GM19328 (cell line): ENCODE measurements at regions not wholly inside any gene's neighbourhood (a gene's known extent, or its start where the extent isn't known, plus 50 kb on each side); places are given as distances from the start of the nearest gene placed in this dataset.
"Not testable (repeated sequence)": the region's sequence is repeated elsewhere in the genome, so short reads cannot be mapped to it uniquely, and the experiment has no call there.

ENCODE experiments used
- ATAC-seq: cut with Tn5 transposase; IDR thresholded peaks from one replicate; pipeline ENCODE4 v1.9.1; 2021; ENCODE audit warnings: mild to moderate bottlenecking, moderate library complexity; ENCODE audit not compliant: unreplicated experiment

DNA sequence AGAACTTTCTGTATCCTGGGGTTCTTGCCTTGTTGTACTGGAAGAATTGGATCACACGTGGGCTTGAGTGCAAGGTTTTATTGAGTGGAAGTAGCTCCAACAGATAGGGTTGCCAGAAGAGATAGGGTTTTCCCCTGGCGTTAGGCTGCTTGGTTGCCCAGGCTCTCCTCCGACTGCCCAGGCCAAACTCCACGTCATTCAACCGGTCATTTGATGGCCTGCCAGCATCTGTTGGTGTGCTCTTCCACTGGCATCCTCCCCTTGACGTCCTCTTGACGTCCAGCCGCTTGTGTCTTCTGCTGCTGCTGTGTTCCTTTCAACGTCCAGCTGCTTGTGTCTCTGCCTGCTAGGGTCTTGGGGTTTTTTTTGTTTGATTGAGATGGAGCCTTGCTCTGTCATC, 111.2 kb upstream of the XIST start:
- ATAC-seq = no peak

DNA sequence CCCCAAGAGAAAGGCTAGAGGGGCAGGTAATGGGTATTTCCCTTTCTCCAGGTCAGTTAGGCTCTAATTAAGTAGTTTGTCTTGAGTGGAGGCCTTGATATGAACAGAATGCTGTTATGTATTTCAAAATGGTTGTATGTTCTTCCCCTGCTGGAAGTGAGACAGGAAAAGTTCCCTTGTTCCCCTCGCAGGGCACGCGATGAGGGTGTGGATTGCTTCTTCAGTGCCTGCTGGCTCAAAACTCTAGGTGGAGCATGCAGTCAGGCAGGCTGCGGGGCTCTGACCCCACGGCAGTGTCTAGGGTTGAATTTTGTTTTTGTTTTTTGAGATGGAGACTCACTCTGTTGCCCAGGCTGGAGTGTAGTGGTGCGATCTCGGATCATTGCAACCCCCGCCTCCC, 110.4 kb upstream of the XIST start:
- no peak for ATAC-seq

DNA sequence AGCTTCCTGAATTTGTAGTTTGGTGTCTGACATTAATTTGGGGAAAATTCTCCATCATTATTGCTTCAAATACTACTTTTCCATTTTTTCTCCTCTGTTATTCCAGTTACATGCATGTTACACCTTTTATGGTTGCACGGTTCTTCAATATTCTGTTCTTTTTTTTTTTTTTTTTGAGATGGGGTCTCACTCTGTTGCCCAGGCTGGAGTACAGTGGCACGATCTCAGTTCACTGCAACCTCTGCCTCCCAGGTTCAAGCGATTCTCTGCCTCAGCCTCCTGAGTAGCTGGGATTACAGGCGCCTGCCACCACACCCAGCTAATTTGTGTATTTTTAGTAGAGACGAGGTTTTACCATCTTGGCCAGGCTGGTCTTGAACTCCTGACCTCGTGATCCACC, 109.4 kb upstream of the XIST start:
- not testable (repeated sequence) for ATAC-seq

DNA sequence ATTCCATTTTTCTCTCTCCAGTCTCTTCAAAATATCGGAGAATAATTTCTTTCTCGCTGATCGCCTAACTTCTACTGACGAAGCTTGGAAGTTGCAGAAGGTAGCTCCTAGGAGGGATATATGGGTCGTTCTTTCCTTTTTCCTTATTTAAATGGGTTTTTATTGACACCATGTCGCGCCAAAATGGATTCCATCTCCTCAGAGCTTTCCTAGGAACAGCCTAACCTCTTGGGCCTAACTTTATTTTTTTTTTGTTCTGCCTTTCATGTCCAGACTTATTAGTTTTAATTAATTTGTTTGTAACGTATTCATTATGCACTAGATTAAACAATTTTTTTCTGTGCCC, 92.0 kb upstream of the XIST start:
- ATAC-seq = no peak

DNA sequence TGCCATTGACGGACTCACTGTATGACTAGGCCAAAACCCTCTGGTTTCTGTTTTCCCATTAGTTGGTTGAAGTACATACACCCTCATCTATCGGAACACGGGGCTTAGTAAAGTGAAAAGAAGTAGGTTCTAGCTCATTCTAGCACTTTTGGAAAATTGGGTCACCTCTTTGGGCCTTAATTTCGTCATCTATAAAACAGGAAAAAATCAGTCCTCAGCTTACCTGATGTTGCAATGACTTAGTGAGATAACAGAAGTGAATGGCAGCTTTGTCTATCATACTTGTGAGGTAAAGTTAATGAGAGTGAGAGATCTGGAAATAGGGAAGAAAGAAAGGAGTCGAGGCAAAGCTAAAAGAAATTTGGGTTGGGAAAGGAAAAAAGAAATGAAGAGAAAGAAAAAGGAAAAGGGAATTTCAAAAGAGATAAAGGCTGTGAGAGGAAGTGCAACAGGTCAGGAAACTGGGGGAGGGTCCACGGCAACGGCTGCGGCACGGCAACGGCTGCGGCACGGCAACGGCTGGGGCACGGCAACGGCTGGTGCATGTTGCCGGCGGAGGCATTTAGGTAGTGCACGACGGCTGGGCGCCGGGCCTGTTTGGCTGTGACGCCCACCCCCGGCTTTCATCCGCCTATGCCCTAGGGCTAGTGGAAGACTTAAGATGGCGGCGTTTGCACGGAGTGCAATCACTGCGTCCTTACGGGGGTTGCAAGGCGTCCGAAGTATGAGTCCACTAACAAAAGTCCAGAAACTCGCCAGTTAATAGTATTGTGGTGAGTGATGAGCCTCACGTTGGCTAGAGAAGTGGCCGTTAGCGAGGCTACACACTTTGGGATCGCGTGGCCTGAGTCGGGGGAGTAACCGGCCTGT, 91.4 kb upstream of the XIST start:
- peak; percentile 99 for ATAC-seq

DNA sequence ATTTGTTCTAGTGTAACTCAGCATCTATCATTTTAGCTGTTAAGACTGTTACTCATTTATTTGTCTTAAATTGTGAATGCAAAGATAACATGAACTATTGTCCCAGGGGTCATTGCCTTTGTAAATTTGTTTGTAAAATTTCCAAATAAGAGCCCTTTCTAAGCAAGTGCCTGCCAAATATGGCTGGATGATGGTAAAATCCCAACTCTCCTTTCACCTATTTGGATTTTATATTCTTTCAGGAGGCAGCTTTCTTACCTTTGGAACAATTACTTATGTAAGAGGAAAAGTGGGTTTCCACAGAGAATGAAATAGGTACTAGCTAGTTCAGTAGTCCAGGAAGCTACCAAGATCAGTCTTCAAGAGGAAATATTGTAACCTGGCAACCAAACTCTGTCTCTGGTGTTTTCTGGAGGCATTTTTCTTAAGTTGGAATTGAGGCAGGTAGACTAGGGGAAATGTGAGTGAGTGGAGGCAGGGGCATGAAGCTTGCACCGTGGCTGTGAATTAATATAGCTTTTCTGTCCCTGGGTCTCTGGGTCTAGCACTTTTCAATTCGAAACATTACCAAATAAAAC, 88.5 kb upstream of the XIST start:
- no peak for ATAC-seq

DNA sequence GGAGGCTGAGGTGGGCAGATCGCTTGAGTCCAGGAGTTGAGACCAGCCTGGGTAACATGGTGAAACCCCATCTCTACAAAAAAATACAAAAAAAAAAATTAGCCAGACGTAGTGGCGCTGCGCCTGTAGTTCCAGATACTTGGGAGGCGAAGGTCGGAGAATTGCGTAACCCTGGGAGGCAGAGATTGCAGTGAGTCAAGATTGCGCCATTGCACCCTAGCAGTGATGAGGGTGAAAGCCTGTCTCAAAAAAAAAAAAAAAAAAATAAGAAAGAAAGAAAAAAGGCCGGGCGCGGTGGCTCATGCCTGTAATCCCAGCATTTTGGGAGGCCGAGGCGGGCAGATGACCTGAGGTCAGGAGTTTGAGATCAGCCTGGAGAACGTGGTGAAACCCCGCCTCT, 85.3 kb upstream of the XIST start:
- not testable (repeated sequence) for ATAC-seq

DNA sequence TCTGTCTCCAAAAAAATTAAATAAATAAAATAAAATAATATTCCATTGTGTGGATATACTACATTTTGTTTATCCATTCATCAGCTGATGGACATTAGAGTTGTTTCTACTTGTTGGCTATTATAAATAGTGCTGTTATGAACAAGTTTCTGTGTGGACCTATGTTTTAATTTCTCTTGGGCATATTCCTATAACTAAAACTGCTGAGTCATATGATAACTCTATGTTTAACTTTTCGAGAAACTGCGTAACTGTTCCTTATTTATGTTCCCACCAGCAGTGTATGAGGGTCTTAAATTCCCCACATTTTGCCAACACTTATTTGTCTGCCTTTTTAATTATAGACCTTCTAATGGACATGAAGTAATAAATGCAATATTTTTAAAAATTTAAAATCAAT, 80.0 kb upstream of the XIST start:
- no peak for ATAC-seq

DNA sequence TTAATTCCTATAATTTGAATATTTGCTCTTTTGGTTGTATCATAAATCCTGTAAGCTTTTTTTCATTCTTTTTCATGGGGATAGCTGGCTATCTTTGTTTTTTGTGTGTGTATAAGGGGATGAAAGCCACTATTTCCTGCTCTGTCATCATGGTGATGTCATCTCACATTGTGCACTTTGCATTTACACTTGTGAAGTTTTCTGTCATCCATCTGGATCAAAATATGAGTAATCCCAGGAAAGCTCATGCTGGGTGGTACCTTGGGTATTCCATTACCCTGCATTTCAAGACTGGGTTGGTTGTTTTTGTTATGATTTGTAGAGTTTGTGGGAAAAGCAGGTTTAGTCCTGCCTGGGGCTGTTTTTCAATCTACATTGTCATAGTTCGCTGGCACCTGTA, 77.8 kb upstream of the XIST start:
- no peak for ATAC-seq

DNA sequence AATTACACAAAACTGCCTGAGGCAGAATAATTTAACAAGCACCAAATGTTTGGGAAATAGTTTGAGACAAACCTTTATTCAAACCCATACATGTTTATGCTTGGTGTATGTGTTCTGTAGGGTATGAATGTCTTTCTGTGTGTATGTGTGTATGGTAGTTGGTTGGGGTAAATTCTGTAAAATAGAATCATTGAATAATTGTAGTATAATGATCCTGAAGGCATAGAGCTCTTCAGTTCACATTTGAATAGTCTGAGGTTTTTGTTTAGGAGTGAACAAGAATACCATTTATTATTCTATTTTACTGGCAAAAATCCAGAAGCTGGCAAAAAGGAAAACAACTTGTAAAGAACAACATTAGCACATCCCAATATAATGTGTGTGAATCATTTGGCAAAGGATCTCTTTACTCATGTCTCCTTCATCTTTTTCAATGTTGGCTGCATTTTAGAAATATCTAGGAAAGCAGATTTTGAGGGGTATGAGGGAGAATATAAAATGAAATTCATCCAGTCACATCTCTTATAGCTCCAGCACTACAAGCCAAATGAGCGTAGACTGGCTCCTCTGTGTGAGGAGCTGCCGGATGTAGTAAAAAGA, 70.4 kb upstream of the XIST start:
- no peak for ATAC-seq

DNA sequence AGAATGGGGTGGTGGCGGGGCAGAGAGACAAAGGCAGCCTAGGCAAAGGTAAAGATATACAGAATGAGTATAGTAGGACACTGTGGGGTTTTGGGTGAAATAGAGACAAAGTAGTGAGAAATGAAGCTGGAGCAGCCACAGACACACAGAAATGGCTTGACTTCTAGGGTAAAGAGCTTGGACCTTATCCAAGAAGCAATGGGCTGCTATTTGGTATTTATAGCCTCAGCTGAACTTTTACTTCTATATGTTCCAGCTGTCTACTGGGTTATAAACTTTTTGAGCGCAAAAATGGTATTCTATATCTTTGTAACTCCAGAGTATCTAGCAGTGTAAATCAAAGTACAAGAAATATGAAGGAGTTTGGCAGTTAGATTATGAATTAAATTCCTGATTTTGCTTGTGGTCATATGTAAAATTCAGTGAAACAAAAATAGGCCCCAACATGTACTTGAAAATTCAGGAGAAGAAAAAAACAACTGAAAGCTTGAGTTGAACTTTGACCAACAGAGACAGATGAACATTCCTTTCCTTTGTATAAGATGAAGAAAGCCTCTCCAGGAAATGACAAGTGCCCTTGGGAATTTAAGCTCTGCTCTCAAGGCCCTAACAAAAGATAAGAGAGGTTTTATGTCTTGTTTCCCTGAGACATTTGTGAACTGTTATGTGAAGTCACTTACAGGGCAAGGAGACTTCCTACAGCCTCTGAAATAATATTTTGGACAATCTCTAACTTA, 64.6 kb upstream of the XIST start:
- no peak for ATAC-seq

DNA sequence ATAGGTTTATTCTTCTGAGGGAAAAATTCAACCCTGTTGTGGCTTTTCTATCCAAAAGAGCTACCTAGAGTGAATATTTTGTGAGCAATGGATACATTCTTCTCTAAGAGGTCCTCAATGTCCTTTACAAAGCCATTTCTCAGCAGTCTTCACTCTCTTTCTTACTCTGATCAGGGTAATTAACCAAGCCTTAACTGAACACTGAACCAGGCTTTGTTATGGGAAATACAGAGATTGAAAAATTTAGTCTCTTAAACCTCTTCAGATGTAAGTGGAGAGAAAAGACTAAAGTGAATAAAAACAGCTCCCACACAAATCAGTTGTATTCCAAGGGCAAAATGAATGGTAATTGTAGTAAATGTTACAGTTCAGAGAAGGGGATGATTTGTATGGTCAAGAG, 64.0 kb upstream of the XIST start:
- ATAC-seq = no peak

DNA sequence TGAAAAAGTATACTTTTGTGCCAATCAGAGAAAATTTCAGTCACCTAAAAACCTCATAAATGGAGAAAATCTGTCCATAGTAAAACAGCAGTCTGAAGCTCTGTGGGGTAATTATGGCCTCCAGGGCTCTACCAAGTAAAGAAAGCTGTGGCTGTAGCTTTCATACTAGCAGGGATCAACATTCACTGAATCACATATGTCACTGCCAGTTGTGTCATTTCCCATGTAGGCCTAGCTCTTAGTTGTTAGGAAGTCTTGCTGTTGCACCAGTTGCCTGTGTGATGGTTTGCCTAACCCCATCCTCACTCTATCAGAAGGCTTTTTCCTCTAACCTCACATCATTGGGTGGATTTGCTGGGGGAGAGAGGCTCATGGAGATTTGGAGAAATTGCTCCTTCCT, 62.3 kb upstream of the XIST start:
- ATAC-seq = not testable (repeated sequence)

DNA sequence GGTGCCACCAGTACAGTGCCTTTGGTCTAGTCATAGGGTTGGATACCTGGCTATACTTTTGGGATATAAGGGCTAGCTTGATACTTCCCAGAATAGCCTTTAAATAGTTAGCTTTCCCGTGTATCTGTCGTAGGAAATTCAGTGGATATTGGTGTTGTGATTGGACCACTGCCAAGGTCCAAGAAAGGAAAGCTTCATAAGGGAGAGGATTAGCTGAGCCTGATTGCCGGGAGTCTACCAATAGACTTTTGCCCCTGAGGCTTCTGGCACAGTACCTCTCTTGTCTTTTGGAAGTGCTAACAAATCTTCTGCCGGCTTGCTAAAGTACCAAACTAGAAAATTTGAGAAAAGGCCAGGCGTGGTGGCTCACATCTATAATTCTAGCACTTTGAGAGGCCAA, 61.1 kb upstream of the XIST start:
- ATAC-seq = no peak

DNA sequence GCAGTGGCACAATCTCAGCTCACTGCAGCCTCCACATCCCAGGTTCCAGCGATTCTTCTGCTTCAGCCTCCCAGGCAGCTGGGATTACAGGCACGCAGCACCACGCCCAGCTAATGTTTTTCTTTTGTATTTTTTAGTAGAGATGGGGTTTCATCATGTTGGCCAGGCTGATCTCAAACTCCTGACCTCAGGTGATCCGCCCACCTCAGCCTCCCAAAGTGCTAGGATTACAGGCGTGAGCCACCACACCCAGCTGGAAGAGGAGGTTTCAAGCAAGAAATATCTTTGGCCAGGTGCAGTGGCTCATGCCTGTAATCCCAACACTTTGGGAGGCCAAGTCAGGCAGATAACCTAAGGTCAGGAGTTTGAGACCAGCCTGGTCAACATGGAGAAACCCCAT, 59.4 kb upstream of the XIST start:
- ATAC-seq = not testable (repeated sequence)

DNA sequence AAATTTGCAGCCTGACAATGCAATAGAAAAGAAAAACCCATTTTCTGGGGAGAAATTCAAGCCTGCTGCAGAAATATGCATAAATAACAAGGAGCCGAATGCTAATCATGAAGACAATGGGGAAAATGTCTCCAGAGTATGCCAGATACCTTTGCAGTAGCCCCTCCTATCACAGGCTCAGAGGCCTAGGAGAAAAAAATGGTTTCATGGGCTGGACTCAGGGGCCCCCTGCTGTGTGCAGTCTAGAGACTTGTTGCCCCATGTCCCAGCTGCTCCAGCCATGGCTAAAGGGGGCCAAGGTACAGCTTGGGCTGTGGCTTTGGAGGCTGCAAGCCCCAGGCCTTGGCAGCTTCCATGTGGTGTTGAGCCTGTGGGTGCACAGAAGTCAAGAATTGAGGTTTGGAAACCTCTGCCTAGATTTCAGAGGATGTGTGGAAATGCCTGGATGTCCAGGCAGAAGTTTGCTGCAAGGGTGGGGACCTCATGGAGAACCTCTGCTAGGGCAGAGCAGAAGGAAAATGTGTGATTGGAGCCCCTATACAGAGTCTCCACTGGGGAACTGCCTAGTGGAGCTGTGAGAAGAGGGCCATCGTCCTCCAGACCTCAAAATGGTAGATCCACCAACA, 53.3 kb upstream of the XIST start:
- not testable (repeated sequence) for ATAC-seq

DNA sequence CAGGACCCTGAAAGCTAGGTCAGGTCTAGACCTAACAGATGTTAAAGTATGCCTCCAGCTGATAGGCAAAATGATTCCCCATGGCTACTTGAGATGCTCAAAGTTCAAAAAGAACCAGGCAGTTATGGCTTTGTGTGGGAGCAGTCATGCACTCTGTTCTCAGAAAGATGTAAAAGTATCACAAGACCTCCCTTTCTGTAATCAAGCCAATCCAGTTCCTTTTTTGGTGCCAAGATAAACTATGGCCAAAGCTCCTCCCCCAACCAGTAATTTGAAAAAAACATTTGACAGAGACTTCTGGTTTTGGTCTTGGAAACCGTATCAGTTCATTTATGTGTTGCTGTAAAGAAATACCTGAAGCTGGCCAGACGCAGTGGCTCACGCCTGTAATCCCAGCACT, 51.4 kb upstream of the XIST start:
- ATAC-seq = no peak
